GM20431 (cell line): ENCODE measurements at regions not wholly inside any gene's neighbourhood (a gene's known extent, or its start where the extent isn't known, plus 50 kb on each side); places are given as distances from the start of the nearest gene placed in this dataset.

ENCODE experiments used
- in situ Hi-C: fragments of 300-500 bp; cut with MseI, MboI; formaldehyde crosslinking; loops from one replicate; pipeline ENCODE4 v1.15.0; 2020; ENCODE audit warnings: low sequenced_read_pairs; ENCODE audit not compliant: unreplicated experiment

DNA sequence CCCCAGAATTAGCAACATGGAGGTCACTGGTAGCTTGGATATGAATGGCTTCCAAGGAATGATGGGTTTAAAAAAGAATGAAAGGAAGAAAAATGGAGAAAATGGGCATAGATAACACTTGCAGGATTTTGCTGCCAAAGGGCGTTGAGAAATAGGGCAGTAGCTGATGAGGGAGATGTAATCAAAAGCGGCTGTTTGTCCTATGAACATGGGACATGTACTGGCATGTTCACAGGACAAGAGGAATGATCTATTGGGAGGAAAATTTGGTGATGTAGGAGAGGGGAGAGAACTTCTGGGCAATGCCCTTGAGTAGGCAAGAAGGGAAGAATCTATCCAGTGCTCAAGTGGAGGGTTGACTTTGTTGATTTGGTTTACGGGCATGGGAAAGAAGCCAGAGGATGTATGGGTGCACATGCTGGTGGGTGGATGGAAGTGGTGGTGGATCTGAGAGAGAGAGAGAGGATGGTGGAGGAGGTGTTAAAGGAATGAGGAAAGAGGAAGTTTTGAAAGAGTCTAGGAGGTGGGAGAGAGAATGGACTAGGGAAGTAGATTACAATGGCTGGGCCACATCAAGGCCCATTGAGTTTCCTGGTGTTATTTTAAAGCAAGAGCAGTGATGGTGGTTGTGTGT lies 115.1 kb upstream of the MVB12B start:
- in situ Hi-C loops: no loop called here

DNA sequence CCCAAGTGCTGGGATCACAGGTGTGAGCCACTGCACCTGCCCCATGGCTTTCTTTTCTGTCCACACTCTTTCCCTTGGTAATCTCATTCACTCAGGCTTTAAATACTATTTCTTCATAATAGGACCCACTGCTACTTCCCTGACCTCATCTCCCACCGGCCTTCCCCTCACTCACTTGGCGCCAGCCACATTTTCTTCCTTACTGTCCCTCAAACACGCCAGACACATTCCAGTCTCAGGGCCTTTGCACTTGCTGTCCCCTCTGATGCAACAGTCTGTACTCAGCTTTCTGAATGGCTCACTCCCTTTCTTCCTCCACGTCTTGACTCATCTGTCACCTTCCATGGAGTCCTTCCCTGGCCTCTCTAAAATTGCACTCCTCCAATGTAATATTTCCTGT lies 111.1 kb upstream of the MVB12B start:
- in situ Hi-C loops: no loop called here

GRCh38 chr9:126216826-126217225 lies 109.8 kb upstream of the MVB12B start:
- in situ Hi-C loops: no loop called here

GRCh38 chr9:126217250-126217653 lies 109.4 kb upstream of the MVB12B start:
- in situ Hi-C loops: no loop called here

DNA sequence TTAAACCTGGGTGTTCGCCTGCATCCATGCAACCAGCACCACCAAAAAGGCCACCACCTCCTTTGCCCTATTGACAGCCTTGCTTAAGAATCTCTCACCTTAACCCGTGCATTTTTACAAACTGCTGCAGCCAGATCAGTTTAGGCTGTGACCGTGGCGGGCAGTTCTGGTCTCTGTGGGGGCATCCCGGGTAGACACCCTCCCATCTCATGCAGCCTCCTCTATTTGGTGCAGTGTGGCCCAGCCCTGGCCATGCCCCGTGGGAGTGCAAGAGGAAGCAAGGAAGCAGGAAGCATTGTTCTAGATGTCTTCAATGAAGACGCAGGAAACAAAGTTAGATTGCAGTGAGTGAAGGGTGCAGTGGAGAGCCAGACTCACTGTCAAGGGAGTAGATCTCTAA lies 108.8 kb upstream of the MVB12B start:
- in situ Hi-C loops: no loop called here

- in situ Hi-C loops: no loop called here
These were observed 108.1 kb upstream of the MVB12B start for GRCh38 chr9:126218359-126219125.

DNA sequence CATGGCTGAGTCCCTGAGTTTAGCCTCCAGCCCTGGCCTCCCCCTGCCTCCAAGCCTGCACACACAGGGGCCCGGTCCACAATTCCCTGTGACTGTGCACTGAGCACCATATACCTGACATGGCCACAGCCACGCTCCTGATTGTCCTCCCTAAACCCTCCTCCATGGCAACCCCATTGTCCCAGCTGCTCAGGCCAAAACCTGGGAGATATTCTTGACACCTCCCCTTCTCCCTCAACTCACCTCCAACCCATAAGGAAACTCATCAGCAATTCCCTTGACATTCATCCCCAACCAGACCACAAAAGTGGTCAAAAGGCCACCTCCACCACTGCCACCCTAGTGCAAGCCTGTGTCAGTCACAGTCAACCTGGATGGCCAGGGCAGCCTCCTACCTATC lies 107.5 kb upstream of the MVB12B start:
- in situ Hi-C loops: no loop called here

DNA sequence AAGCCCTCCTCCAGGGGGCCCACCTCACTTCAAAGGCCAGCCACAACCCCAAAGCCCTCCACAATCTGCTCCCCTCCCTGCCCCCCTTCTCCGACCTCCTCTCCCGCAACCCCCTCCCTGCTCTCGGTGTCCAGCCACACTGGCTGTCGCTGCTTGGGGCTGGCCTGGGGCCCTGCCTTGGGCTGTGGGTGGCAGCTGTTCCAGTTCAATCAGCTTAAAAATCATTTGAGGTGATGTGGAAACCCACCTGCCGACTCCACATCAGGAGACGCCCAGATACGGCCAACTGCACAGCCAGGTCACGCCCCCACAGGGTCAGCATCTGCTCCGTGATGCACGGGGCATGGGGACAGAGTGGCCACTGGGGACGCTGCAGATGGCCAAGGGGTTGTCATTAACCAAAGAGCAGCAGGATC lies 107.0 kb upstream of the MVB12B start:
- in situ Hi-C loops: no loop called here

DNA sequence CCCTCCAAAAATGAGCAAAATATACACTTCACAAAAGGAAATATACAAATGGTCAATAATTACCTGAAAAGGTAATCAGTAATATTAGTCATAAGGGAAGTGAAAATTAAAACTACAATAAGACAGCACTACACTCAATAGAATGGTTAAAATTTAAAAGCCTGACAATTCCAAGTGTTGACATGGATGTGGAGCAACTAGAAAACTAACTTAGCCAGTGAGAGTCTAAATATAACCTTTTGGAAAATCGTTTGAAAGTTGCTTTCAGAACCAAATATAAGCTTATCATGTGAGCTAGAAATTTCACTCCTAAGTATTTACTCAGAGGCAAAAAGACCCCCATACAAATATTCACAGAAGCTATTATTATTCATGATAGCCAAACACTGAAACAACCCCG lies 105.1 kb upstream of the MVB12B start:
- in situ Hi-C loops: no loop called here

- in situ Hi-C loops: no loop called here
These were observed 104.2 kb upstream of the MVB12B start for GRCh38 chr9:126222363-126222834.

DNA sequence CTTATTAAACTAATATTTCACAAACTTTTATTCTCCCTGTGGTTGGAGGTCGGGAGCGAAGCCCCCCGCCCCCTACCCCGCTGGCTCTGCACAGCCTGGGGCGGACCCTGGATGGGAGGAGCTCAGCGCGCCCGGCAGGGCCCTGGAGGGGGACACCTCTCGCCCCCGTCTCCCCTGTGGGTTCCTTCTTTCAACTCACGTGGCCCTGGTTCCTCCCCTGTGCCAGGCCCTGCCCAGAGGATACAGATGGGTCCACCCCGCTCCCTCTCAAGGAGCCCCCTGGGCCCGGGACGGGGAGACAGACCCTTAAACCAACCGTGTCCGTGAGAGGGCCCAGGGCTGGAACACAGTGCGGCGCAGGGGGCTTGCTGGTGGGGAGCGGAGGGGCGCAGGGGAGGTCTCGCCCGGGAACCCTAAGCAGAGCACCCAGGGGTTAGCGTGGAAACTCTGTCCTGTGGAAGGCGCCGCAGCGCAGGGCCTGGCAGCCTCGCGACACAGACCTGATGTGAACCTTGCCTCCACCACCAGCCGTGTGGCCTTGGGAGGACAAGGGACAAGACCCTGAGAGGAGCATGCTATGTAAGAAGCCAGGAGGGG lies 103.7 kb upstream of the MVB12B start:
- in situ Hi-C loops: no loop called here

DNA sequence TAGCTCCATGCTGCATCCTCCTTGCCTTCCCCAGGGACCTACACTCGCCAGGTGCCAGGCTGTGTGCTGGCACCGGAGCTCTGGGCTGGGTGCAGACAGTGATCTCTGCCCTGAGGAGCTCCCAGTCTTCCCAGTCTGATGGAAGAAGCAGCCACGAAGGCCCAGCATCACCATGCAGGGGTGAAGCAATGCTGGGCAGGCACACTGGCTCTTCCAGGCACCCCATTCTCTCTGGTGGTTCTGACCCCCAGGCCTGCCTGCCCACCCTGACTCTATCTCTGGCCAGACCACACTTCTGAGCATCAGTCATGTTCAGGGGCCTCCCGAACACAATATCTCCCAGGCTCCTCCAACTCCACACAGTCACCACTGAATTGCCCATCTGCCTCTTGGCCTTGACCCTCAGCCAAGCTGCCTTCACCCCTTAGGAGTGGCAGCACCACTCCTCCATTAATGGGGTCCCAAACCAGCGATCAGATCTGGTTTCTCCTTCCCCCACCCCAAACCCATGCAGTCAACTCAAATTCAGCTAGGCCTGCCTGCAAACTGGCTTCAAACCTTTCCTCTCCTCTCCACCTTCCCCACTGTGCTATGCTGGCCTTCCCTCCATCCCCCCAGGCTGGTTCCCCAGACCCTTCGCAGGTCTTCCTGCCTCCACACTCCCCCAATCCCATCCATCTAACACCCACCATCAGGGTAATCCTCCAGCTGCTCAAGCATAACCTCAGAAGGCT lies 102.7 kb upstream of the MVB12B start:
- in situ Hi-C loops: no loop called here

DNA sequence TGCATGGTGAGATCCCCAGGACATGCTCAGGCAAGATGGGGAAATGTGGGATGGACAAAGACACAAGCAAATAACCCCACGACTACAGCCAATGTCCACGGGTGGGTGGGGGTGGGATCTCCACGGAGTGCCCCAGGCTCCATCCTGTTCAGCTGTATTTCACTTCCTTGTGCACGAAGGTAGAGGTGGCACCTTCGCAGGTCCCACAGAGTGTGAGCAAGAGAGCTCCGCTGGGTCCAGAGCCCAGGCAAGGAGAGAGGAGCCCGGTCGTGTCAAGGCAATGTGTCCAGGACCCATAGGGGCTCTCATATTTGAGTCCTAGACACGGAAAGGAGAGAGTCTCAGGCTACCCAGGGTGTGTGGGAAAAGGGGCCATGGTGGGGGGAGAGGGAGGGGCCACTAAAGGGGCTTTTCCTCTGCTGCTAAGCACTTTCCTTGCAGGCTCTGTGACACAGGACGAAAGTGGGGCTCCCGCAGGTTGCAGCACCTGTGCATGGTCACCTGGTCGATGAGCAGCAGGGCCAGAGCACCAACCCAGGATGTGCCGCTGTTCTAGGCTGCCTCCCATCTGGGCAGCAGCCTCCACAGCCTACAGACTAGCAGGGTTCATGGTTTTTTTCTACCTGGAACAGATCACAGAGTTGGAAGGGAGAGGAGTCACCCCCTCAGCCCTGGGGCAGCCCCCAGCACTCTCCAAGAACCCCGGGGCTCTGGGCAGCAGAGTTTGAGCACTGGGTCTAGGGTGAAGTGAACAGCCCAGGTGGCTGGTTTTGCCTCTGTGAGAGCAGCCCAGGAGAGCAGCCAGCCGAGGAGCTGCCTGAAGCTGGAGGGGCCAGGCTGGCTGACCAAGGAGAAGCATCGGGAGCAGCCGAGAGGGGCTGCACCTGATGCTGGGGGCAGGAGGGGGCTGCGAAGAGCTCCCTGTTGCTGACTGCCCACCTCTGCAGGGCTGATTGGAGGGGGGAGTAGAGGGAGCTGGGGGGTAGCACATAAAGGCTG lies 100.7 kb upstream of the MVB12B start:
- in situ Hi-C loops: loop anchor here (25.0 kb wide), 1 partner anchor 814 kb away; no protein-coding TSS in a partner anchor

DNA sequence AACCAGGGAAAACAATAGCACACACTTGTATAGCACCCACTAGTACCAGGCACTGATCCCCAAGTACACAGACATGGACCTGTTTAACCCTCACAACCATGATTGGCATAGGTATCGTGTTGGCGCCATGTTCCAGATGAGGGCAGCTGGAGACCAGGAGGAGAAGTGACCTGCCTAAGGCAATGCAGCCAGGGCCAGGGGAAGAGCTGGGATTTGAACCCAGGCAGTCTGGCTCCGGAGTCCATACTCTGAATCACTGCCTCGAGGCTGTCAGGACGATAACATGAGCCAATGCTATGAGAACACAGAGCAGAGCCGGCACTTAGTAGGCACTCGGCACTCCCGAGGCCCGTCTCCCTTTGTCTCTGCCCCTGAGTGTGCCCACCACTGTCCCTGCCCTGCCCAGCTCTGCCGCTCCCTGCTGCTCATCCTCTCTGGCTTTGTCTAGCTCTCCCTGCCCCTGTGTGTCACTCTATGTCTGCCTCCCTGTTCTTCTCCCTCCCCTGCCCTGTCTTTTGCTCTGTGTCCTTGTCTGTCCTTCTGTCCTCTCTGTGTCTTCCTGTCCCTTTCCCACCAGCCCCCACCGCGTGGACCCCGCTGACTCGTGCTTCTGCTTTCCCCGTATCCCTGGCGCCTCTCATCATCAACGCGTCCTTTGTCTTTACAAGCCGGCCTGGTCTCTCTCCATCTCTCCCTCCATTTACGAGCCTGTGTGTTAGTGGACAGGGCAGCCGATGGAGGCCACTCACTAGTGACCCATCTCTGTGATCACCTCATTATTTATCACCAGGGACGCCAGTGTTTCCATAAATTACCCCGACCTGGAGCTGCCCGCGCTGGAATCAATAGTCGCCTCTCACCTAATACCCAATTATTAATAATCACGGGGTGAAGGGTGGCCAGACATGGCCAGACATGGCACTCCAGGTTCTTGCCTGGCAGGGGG lies 99.4 kb upstream of the MVB12B start:
- in situ Hi-C loops: loop anchor here (25.0 kb wide), 1 partner anchor 815 kb away; no protein-coding TSS in a partner anchor

- in situ Hi-C loops: loop anchor here (25.0 kb wide), 1 partner anchor 816 kb away; no protein-coding TSS in a partner anchor
These were observed 98.4 kb upstream of the MVB12B start for GRCh38 chr9:126228111-126228780.

DNA sequence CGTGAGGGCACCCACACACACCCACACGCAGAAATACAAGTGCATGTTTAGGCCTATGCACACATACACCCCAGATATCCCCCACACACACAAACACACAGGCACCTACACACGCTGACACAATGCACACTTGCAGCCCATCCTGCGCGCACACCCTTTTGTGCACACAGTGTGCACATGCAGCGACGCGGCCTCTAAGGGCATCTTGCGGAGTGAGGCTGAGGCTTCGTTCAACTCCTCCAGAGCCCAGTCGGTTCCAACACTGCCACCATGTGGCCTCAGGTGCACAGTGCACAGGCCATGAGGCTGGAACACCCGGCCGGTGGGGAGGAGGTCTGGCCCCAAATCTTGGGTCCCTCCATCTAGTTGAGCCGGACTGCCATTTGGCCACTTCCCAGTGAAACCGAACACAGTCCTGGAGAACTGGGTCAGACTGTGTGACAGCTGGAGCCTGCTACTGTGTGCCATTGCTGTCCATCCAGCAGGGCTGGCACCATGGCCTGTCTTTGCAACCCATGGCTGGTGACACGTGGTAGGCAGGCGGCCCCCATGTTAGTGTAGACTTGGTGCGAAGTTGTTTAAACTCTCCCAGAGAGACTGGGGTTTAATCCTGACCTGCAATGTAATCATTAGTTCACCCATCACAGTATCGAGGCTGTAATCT lies 97.7 kb upstream of the MVB12B start:
- in situ Hi-C loops: loop anchor here (25.0 kb wide), 1 partner anchor 817 kb away; no protein-coding TSS in a partner anchor

GRCh38 chr9:126229501-126229900 lies 97.1 kb upstream of the MVB12B start:
- in situ Hi-C loops: loop anchor here (25.0 kb wide), 1 partner anchor 817 kb away; no protein-coding TSS in a partner anchor
